Peyer's patch (tissue), 4 donors: ENCODE measurements at regions not wholly inside any gene's neighbourhood (a gene's known extent, or its start where the extent isn't known, plus 50 kb on each side); places are given as distances from the start of the nearest gene placed in this dataset.

Source experiments
- POLR2A ChIP-seq, 2 donors: fragments of 450-650 bp; IDR thresholded peaks; one replicate each; pipeline ENCODE4 v1.5.1; 2017; ENCODE audit warnings: antibody characterized with exemption in 2 of 2, mild to moderate bottlenecking in 2 of 2, moderate library complexity in 2 of 2
- TF ChIP-seq, protein P1 (sequence below), 6 experiments: fragments of 450-650 bp in 4 of 6; fragments of 200-600 bp in 2 of 6; sonication (generic) in 1 of 6; IDR thresholded peaks; one replicate each; pipeline ENCODE4 v1.5.1; 2017 to 2019; ENCODE audit warnings: antibody characterized with exemption in 6 of 6, mild to moderate bottlenecking in 3 of 6, moderate library complexity in 1 of 6

- TF ChIP-seq, protein P1, sequence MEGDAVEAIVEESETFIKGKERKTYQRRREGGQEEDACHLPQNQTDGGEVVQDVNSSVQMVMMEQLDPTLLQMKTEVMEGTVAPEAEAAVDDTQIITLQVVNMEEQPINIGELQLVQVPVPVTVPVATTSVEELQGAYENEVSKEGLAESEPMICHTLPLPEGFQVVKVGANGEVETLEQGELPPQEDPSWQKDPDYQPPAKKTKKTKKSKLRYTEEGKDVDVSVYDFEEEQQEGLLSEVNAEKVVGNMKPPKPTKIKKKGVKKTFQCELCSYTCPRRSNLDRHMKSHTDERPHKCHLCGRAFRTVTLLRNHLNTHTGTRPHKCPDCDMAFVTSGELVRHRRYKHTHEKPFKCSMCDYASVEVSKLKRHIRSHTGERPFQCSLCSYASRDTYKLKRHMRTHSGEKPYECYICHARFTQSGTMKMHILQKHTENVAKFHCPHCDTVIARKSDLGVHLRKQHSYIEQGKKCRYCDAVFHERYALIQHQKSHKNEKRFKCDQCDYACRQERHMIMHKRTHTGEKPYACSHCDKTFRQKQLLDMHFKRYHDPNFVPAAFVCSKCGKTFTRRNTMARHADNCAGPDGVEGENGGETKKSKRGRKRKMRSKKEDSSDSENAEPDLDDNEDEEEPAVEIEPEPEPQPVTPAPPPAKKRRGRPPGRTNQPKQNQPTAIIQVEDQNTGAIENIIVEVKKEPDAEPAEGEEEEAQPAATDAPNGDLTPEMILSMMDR (IDR thresholded peaks at IDR 0.05): no peak
- TF ChIP-seq POLR2A (IDR thresholded peaks at IDR 0.05): no peak
Observed at GRCh38 chr12:67818459-67818903, 169.9 kb downstream of the DYRK2 start.
